Type B pancreatic cell (in vitro differentiated cells): ENCODE measurements at regions not wholly inside any gene's neighbourhood (a gene's known extent, or its start where the extent isn't known, plus 50 kb on each side); places are given as distances from the start of the nearest gene placed in this dataset.

Experiments
- DNase-seq: peaks from one replicate; pipeline ENCODE4 v3.0.0; 2021; ENCODE audit warnings: mixed read lengths; ENCODE audit not compliant: unreplicated experiment; ENCODE audit errors: extremely low spot score
- H3K27ac Mint-ChIP-seq: 2 replicates; pipeline ENCODE4 v1.8.0; 2021; ENCODE audit warnings: mild to moderate bottlenecking, mixed read lengths
- H3K27me3 Mint-ChIP-seq: 2 replicates; pipeline ENCODE4 v1.8.0; 2021; ENCODE audit warnings: mixed read lengths
- H3K36me3 Mint-ChIP-seq: 2 replicates; pipeline ENCODE4 v1.8.0; 2021; ENCODE audit warnings: mixed read lengths
- H3K4me1 Mint-ChIP-seq: one replicate; pipeline ENCODE4 v1.8.0; 2021; ENCODE audit warnings: mixed read lengths; ENCODE audit not compliant: unreplicated experiment
- H3K4me3 Mint-ChIP-seq: 2 replicates; pipeline ENCODE4 v1.8.0; 2021; ENCODE audit warnings: mild to moderate bottlenecking, mixed read lengths
- H3K9me3 Mint-ChIP-seq: 2 replicates; pipeline ENCODE4 v1.8.0; 2021; ENCODE audit warnings: mixed read lengths
- CTCF ChIP-seq: fragments of 200-600 bp; sonication (generic); conservative IDR thresholded peaks from 2 replicates; pipeline ENCODE4 v1.5.0; 2021; ENCODE audit warnings: antibody characterized with exemption, mild to moderate bottlenecking

GRCh38 chr3:29168081-29168480 is 112.8 kb upstream of the RBMS3 start:
- Mint-ChIP-seq H3K27me3 (no peaks in the 10 kb centered on the region), H3K4me1 (peaks cover 9% of the 10 kb centered on the region), H3K27ac (no peak overlapping the region), H3K9me3 (peaks cover 8% of the 10 kb centered on the region), H3K4me3 (no peak overlapping the region), H3K36me3 (no peaks in the 10 kb centered on the region)
- no peak for DNase-seq
- TF ChIP-seq CTCF, result no peak

GRCh38 chr3:29168696-29169095 is 112.2 kb upstream of the RBMS3 start:
- no peak overlapping the region for H3K4me3 Mint-ChIP-seq

GRCh38 chr3:29169451-29169850 is 111.4 kb upstream of the RBMS3 start:
- TF ChIP-seq CTCF, result no peak
- peaks cover 9% of the 10 kb centered on the region for H3K4me1 Mint-ChIP-seq
- no peak for DNase-seq
- H3K4me3 Mint-ChIP-seq, result no peak overlapping the region
- H3K9me3 Mint-ChIP-seq, result peaks cover 8% of the 10 kb centered on the region
- no peak overlapping the region for H3K27ac Mint-ChIP-seq
- no peaks in the 10 kb centered on the region for H3K27me3 Mint-ChIP-seq
- no peaks in the 10 kb centered on the region for H3K36me3 Mint-ChIP-seq

More at GRCh38 chr3:29168696-29169095, 112.2 kb upstream of the RBMS3 start:
- Mint-ChIP-seq H3K9me3 (peaks cover 8% of the 10 kb centered on the region), H3K27me3 (no peaks in the 10 kb centered on the region), H3K4me1 (peaks cover 9% of the 10 kb centered on the region), H3K27ac (no peak overlapping the region), H3K36me3 (no peaks in the 10 kb centered on the region)
- no peak for TF ChIP-seq CTCF
- no peak for DNase-seq

GRCh38 chr3:29171043-29171990 is 109.6 kb upstream of the RBMS3 start:
- Mint-ChIP-seq H3K4me3 (no peak overlapping the region), H3K4me1 (peaks cover 11% of the 10 kb centered on the region), H3K36me3 (no peaks in the 10 kb centered on the region), H3K27me3 (no peaks in the 10 kb centered on the region), H3K27ac (peak overlapping the region; percentile 81), H3K9me3 (peaks cover 8% of the 10 kb centered on the region)
- DNase-seq, result no peak
- TF ChIP-seq CTCF, result no peak

DNA sequence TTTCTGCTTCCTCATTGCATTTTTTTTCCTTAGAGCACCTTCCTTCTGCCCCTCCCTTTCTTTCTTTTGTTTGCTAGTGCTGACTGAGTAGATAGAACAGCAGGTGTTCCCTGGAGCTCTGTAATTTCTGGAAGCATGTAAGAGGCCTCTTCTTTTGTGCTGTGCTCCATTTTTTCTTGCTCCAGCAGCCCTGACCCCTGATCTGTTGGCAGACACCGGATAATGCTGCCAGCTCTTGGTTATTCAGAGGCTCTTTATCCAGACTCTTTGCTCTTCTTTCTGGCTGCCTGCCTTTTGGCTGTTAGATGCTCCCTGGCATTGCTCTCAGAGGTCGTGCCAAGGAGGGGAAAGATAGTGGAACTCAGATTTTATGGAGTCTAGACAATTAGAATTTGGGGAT is 104.4 kb upstream of the RBMS3 start:
- no peak for TF ChIP-seq CTCF
- no peak for DNase-seq
- H3K36me3 Mint-ChIP-seq, result no peaks in the 10 kb centered on the region
- H3K27me3 Mint-ChIP-seq, result no peaks in the 10 kb centered on the region
- H3K9me3 Mint-ChIP-seq, result peaks cover 24% of the 10 kb centered on the region
- H3K4me1 Mint-ChIP-seq, result peaks cover 23% of the 10 kb centered on the region
- peak overlapping the region; percentile 26 for H3K27ac Mint-ChIP-seq
- H3K4me3 Mint-ChIP-seq, result no peak overlapping the region
